NCI-H187 (cell line): ENCODE measurements at regions not wholly inside any gene's neighbourhood (a gene's known extent, or its start where the extent isn't known, plus 50 kb on each side); places are given as distances from the start of the nearest gene placed in this dataset.

ENCODE experiments used
- DNase-seq, 2 experiments: peaks; one replicate each; lab custom pipeline; 2025; lab: John Stamatoyannopoulos, UW

GRCh38 chr1:112318263-112318662 is 77.8 kb upstream of the CTTNBP2NL start:
- DNase-seq: no peak

- DNase-seq: no peak
These were observed 77.2 kb upstream of the CTTNBP2NL start for GRCh38 chr1:112318698-112319370.

- DNase-seq: no peak
These were observed 76.5 kb upstream of the CTTNBP2NL start for GRCh38 chr1:112319371-112320040.

- no peak for DNase-seq
These were observed 76.0 kb upstream of the CTTNBP2NL start for GRCh38 chr1:112320058-112320457.

- no peak for DNase-seq
These were observed 74.0 kb upstream of the CTTNBP2NL start for GRCh38 chr1:112322018-112322417.

- no peak for DNase-seq
These were observed 72.9 kb upstream of the CTTNBP2NL start for GRCh38 chr1:112322983-112323678.

GRCh38 chr1:112325504-112325903 is 70.5 kb upstream of the CTTNBP2NL start:
- no peak for DNase-seq

GRCh38 chr1:112328600-112328999 is 67.4 kb upstream of the CTTNBP2NL start:
- DNase-seq: no peak

- no peak for DNase-seq
These were observed 63.6 kb upstream of the CTTNBP2NL start for GRCh38 chr1:112332176-112333150.

- DNase-seq: no peak
These were observed 60.7 kb upstream of the CTTNBP2NL start for GRCh38 chr1:112335351-112335750.

GRCh38 chr1:112337028-112337531 is 58.9 kb upstream of the CTTNBP2NL start:
- DNase-seq: no peak

GRCh38 chr1:112341986-112342385 is 54.0 kb upstream of the CTTNBP2NL start:
- DNase-seq: no peak

- no peak for DNase-seq
These were observed 53.5 kb upstream of the CTTNBP2NL start for GRCh38 chr1:112342558-112342957.

GRCh38 chr1:112344754-112345423 is 51.1 kb upstream of the CTTNBP2NL start:
- DNase-seq: no peak
